HG02610 (cell line): ENCODE measurements at regions not wholly inside any gene's neighbourhood (a gene's known extent, or its start where the extent isn't known, plus 50 kb on each side); places are given as distances from the start of the nearest gene placed in this dataset.

ENCODE experiments used
- ATAC-seq: cut with Tn5 transposase; IDR thresholded peaks from one replicate; pipeline ENCODE4 v1.9.1; 2021; ENCODE audit warnings: mild to moderate bottlenecking, moderate library complexity; ENCODE audit not compliant: unreplicated experiment

GRCh38 chr14:87073880-87074570 lies 919.0 kb downstream of the GALC start:
- ATAC-seq = no peak

GRCh38 chr14:87067591-87067990 lies 925.4 kb downstream of the GALC start:
- no peak for ATAC-seq

GRCh38 chr14:87067061-87067460 lies 925.9 kb downstream of the GALC start:
- ATAC-seq = no peak

- no peak for ATAC-seq
These were observed 926.7 kb downstream of the GALC start for GRCh38 chr14:87066221-87066817.

- no peak for ATAC-seq
These were observed 927.6 kb downstream of the GALC start for GRCh38 chr14:87065366-87065765.

- no peak for ATAC-seq
These were observed 929.8 kb downstream of the GALC start for GRCh38 chr14:87063181-87063580.

- no peak for ATAC-seq
These were observed 932.6 kb downstream of the GALC start for GRCh38 chr14:87060405-87060804.

GRCh38 chr14:87059060-87059839 lies 933.7 kb downstream of the GALC start:
- ATAC-seq = no peak

GRCh38 chr14:87055007-87055406 lies 938.0 kb downstream of the GALC start:
- no peak for ATAC-seq

GRCh38 chr14:87052646-87053225 lies 940.2 kb downstream of the GALC start:
- ATAC-seq = no peak

- no peak for ATAC-seq
These were observed 942.6 kb downstream of the GALC start for GRCh38 chr14:87050421-87050820.

- no peak for ATAC-seq
These were observed 943.0 kb downstream of the GALC start for GRCh38 chr14:87049950-87050349.

GRCh38 chr14:87046960-87047359 lies 946.0 kb downstream of the GALC start:
- ATAC-seq = no peak

GRCh38 chr14:87045956-87046355 lies 947.0 kb downstream of the GALC start:
- ATAC-seq = no peak

- no peak for ATAC-seq
These were observed 947.7 kb downstream of the GALC start for GRCh38 chr14:87045246-87045645.

- no peak for ATAC-seq
These were observed 948.2 kb downstream of the GALC start for GRCh38 chr14:87044807-87045206.

GRCh38 chr14:87043667-87044200 lies 949.2 kb downstream of the GALC start:
- ATAC-seq = no peak

GRCh38 chr14:87042354-87042753 lies 950.6 kb downstream of the GALC start:
- no peak for ATAC-seq

- no peak for ATAC-seq
These were observed 951.5 kb downstream of the GALC start for GRCh38 chr14:87041290-87042020.

GRCh38 chr14:87034680-87035079 lies 958.3 kb downstream of the GALC start:
- ATAC-seq = no peak

GRCh38 chr14:87030197-87030596 lies 962.8 kb downstream of the GALC start:
- no peak for ATAC-seq
